ENCODE measurements at regions not wholly inside any gene's neighbourhood (a gene's known extent, or its start where the extent isn't known, plus 50 kb on each side); places are given as distances from the start of the nearest gene placed in this dataset.

- Histone ChIP-seq H3K4me3 (no peak overlapping the region), H3K36me3 (no peaks in the 10 kb centered on the region), H3K4me1 (no peaks in the 10 kb centered on the region), H3K27ac (replicated peaks) (no peak overlapping the region), H3K9me3 (replicated peaks) (peaks cover 24% of the 10 kb centered on the region), H3K27me3 (ENCODE audit: low read depth) (no peaks in the 10 kb centered on the region)
- no peak for DNase-seq
- intact Hi-C loops (cut with micrococcal nuclease), result no loop called here
- TF ChIP-seq CTCF (IDR thresholded peaks at IDR 0.05; ENCODE audit: borderline replicate concordance), result no peak
Measured at GRCh38 chr1:87250336-87250735, 78.3 kb upstream of the LMO4 start.

DNA sequence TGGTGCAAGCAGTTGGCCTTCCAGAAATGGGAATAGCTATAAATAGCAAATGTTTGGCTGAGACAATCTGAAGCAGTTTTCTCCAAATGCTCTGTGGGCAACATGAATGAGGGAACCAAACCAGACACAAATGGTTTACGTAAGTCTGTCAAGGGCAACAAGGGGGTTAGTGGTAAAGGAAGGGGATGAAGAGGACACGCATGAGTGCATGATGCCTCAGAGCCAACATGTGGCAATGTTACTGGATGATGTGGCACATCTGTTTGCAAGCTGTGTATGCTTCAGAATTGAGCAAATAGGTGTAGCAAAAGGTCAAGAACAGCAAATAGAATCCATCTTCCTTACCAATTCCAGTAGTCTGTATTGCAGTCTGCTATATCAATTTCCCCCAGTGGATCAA lies 76.3 kb upstream of the LMO4 start:
- H3K36me3 ChIP-seq, result no peaks in the 10 kb centered on the region
- DNase-seq, result no peak
- H3K9me3 ChIP-seq (replicated peaks), result peaks cover 29% of the 10 kb centered on the region
- intact Hi-C loops (cut with micrococcal nuclease), result no loop called here
- H3K27me3 ChIP-seq (ENCODE audit: low read depth), result no peaks in the 10 kb centered on the region
- no peak for TF ChIP-seq CTCF (IDR thresholded peaks at IDR 0.05; ENCODE audit: borderline replicate concordance)
- H3K4me3 ChIP-seq, result no peak overlapping the region
- no peaks in the 10 kb centered on the region for H3K4me1 ChIP-seq
- H3K27ac ChIP-seq (replicated peaks), result no peak overlapping the region

DNA sequence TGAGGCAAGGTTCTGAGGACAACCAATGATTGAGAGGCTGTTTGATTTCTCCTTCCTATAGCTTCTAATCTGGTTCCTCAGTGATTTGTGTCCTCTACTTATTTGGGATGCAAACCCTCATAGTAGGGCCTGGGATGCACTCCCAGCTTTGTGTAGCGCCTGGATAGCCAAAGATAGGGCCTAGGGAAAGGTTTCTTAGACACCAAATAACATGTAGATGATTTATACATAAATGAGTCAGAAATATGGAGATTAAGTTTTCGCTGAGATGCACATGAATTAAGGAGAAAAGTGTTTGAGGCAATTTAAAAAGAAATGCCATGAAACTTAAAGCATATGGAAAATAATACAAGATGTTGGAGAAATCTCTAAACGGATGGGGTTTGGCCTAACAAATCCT lies 66.0 kb upstream of the LMO4 start:
- no peak for TF ChIP-seq CTCF (IDR thresholded peaks at IDR 0.05; ENCODE audit: borderline replicate concordance)
- Histone ChIP-seq H3K36me3 (no peaks in the 10 kb centered on the region), H3K27ac (replicated peaks) (no peak overlapping the region), H3K27me3 (ENCODE audit: low read depth) (no peaks in the 10 kb centered on the region), H3K4me1 (no peaks in the 10 kb centered on the region), H3K9me3 (replicated peaks) (peaks cover 17% of the 10 kb centered on the region), H3K4me3 (no peak overlapping the region)
- intact Hi-C loops (cut with micrococcal nuclease), result no loop called here
- DNase-seq, result no peak

DNA sequence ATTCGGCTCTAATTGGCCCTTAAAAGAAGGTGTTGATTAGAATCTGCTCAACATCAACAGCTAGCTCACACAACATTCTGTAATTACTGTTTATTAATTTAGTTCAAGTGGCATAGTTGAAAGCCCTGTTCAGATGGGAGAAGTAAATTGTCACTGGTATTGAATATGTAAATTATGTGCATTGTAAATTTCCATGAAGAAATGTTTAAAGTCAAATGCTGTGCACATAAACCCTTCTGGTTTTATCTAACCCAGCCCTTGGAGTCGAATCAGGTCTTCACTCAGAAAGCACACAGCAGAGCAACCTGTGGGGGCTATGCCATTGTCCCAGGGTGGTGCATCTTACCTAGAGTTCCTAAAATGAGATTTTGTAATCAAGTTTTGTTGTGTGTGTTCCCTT lies 65.4 kb upstream of the LMO4 start:
- no peak overlapping the region for H3K27ac ChIP-seq (replicated peaks)
- H3K9me3 ChIP-seq (replicated peaks), result peaks cover 11% of the 10 kb centered on the region
- no peak for DNase-seq
- no peak overlapping the region for H3K4me3 ChIP-seq
- TF ChIP-seq CTCF (IDR thresholded peaks at IDR 0.05; ENCODE audit: borderline replicate concordance), result no peak
- no peaks in the 10 kb centered on the region for H3K36me3 ChIP-seq
- H3K4me1 ChIP-seq, result no peaks in the 10 kb centered on the region
- H3K27me3 ChIP-seq (ENCODE audit: low read depth), result no peaks in the 10 kb centered on the region
- intact Hi-C loops (cut with micrococcal nuclease), result no loop called here

DNA sequence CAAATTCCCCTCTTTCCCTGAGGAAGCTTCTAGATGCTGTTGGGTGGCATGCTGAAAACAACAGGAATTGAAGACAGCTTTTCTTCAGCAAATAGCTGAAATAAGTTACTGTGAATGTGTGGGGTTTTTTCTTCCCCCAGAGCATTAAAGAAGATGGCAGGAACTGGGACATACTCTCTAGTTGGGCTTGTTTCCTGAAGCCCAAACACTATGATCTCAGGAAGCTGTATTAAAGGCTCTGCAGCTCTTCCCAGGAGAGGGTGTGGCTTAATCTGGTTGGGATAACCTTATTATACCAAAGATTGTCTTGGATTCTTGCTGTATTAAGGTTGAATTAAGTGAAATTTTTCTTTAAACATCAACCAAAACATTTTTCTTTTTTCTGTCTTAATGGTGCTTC lies 64.9 kb upstream of the LMO4 start:
- H3K4me3 ChIP-seq, result no peak overlapping the region
- intact Hi-C loops (cut with micrococcal nuclease), result no loop called here
- no peak for DNase-seq
- H3K9me3 ChIP-seq (replicated peaks), result peaks cover 6% of the 10 kb centered on the region
- no peaks in the 10 kb centered on the region for H3K4me1 ChIP-seq
- no peaks in the 10 kb centered on the region for H3K27me3 ChIP-seq (ENCODE audit: low read depth)
- TF ChIP-seq CTCF (IDR thresholded peaks at IDR 0.05; ENCODE audit: borderline replicate concordance), result no peak
- H3K27ac ChIP-seq (replicated peaks), result no peak overlapping the region
- H3K36me3 ChIP-seq, result no peaks in the 10 kb centered on the region

- intact Hi-C loops (cut with micrococcal nuclease), result no loop called here
- DNase-seq, result no peak
- no peaks in the 10 kb centered on the region for H3K4me1 ChIP-seq
- no peak overlapping the region for H3K27ac ChIP-seq (replicated peaks)
- H3K9me3 ChIP-seq (replicated peaks), result no peaks in the 10 kb centered on the region
- no peaks in the 10 kb centered on the region for H3K27me3 ChIP-seq (ENCODE audit: low read depth)
- H3K4me3 ChIP-seq, result no peak overlapping the region
- no peak for TF ChIP-seq CTCF (IDR thresholded peaks at IDR 0.05; ENCODE audit: borderline replicate concordance)
- H3K36me3 ChIP-seq, result no peaks in the 10 kb centered on the region
Measured at GRCh38 chr1:87264976-87265375, 63.7 kb upstream of the LMO4 start.
